HEK293 (cell line): ENCODE measurements at regions not wholly inside any gene's neighbourhood (a gene's known extent, or its start where the extent isn't known, plus 50 kb on each side); places are given as distances from the start of the nearest gene placed in this dataset.

Source experiments
- CTCF ChIA-PET: fragments of 350-600 bp; formaldehyde crosslinking; extraction: SDS; loops from one replicate; lab custom pipeline; 2021; ENCODE audit warnings: antibody characterized with exemption; lab: Yijun Ruan, JAX
- POLR2A ChIA-PET: fragments of 300-600 bp; formaldehyde crosslinking; extraction: SDS; loops from one replicate; lab custom pipeline; 2020; ENCODE audit warnings: antibody characterized with exemption, inconsistent platforms; lab: Yijun Ruan, JAX
- H3K27ac ChIP-seq: fragments of 200-500 bp; sonication (Bioruptor generic); 2 replicates; pipeline ENCODE4 v1.5.1; 2014; ENCODE audit warnings: low read depth, low read length, control low read depth, inconsistent platforms; ENCODE audit errors: extremely low read depth
- H3K36me3 ChIP-seq, 2 experiments: fragments of 200-500 bp in 1 of 2; sonication (Bioruptor generic) in 1 of 2; 1 replicate in 1 of 2; 2 replicates in 1 of 2; pipeline ENCODE4 v1.5.1; 2014 to 2017; ENCODE audit warnings: inconsistent platforms in 2 of 2, low read length in 2 of 2; ENCODE audit not compliant: control insufficient read depth in 2 of 2, insufficient read depth in 1 of 2
- H3K4me1 ChIP-seq: fragments of 200-500 bp; sonication (Bioruptor generic); 2 replicates; pipeline ENCODE4 v1.5.1; 2014; ENCODE audit warnings: mild to moderate bottlenecking, low read length, inconsistent platforms; ENCODE audit not compliant: control insufficient read depth, insufficient read depth
- H3K4me3 ChIP-seq: 2 replicates; pipeline ENCODE4 v1.5.1; 2011; ENCODE audit warnings: low read depth, mild to moderate bottlenecking, control low read depth, low read length, moderate library complexity
- H3K9me3 ChIP-seq: fragments of 200-500 bp; sonication (Bioruptor generic); 2 replicates; pipeline ENCODE4 v1.5.1; 2014; ENCODE audit warnings: low read depth, low read length, inconsistent platforms; ENCODE audit not compliant: control insufficient read depth, insufficient read depth
- HOXC10 ChIP-seq: sonication (generic); formaldehyde crosslinking; IDR thresholded peaks from 2 replicates; pipeline ENCODE4 v1.8.1; 2023; ENCODE audit warnings: mild to moderate bottlenecking, missing genetic modification reagents
- KLF7 ChIP-seq: fragments of 450-650 bp; formaldehyde crosslinking; IDR thresholded peaks from 2 replicates; pipeline ENCODE4 v1.5.1; 2016; ENCODE audit warnings: missing biosample characterization, missing genetic modification characterization, borderline replicate concordance
- KLF9 ChIP-seq: fragments of 450-650 bp; formaldehyde crosslinking; IDR thresholded peaks from 2 replicates; pipeline ENCODE4 v1.5.1; 2016; ENCODE audit warnings: missing biosample characterization, missing genetic modification characterization, low read depth
- MZF1 ChIP-seq: fragments of 450-650 bp; formaldehyde crosslinking; IDR thresholded peaks from 2 replicates; pipeline ENCODE4 v1.5.1; 2017; ENCODE audit warnings: missing biosample characterization, missing genetic modification characterization, borderline replicate concordance
- PRDM1 ChIP-seq: fragments of 450-650 bp; formaldehyde crosslinking; IDR thresholded peaks from 2 replicates; pipeline ENCODE4; 2016; ENCODE audit warnings: missing biosample characterization, missing genetic modification characterization
- ZBTB8A ChIP-seq: fragments of 450-650 bp; formaldehyde crosslinking; IDR thresholded peaks from 2 replicates; pipeline ENCODE4 v1.5.1; 2016; ENCODE audit warnings: missing biosample characterization, missing genetic modification characterization
- ZIC2 ChIP-seq: fragments of 450-650 bp; formaldehyde crosslinking; IDR thresholded peaks from 2 replicates; pipeline ENCODE4 v1.5.1; 2016; ENCODE audit warnings: missing biosample characterization, missing genetic modification characterization
- ZNF112 ChIP-seq: fragments of 450-650 bp; formaldehyde crosslinking; IDR thresholded peaks from 2 replicates; pipeline ENCODE4 v1.5.0; 2017; ENCODE audit warnings: missing biosample characterization, missing genetic modification characterization
- ZNF202 ChIP-seq: fragments of 450-650 bp; formaldehyde crosslinking; IDR thresholded peaks from 2 replicates; pipeline ENCODE4 v1.5.1; 2016; ENCODE audit warnings: missing biosample characterization, missing genetic modification characterization, borderline replicate concordance
- ZNF214 ChIP-seq: fragments of 450-650 bp; formaldehyde crosslinking; IDR thresholded peaks from 2 replicates; pipeline ENCODE4 v1.5.1; 2017; ENCODE audit warnings: missing biosample characterization, mild to moderate bottlenecking, missing genetic modification characterization, borderline replicate concordance
- ZNF366 ChIP-seq: fragments of 450-650 bp; formaldehyde crosslinking; conservative IDR thresholded peaks from 2 replicates; pipeline ENCODE4 v1.5.1; 2016; ENCODE audit warnings: missing biosample characterization, missing genetic modification characterization
- ZNF37A ChIP-seq: fragments of 450-650 bp; IDR thresholded peaks from 2 replicates; pipeline ENCODE4 v1.5.1; 2018; ENCODE audit warnings: missing biosample characterization, missing genetic modification characterization
- ZNF416 ChIP-seq: fragments of 450-650 bp; formaldehyde crosslinking; IDR thresholded peaks from 2 replicates; pipeline ENCODE4 v1.5.1; 2016; ENCODE audit warnings: missing biosample characterization, missing genetic modification characterization
- ZNF560 ChIP-seq: fragments of 450-650 bp; formaldehyde crosslinking; IDR thresholded peaks from 2 replicates; pipeline ENCODE4 v1.5.1; 2017; ENCODE audit warnings: missing biosample characterization, missing genetic modification characterization, borderline replicate concordance
- ZNF626 ChIP-seq: fragments of 450-650 bp; sonication (Bioruptor Pico); formaldehyde crosslinking; IDR thresholded peaks from 2 replicates; pipeline ENCODE4 v1.5.1; 2018; ENCODE audit warnings: missing biosample characterization, missing genetic modification characterization, inconsistent platforms
- ZNF654 ChIP-seq: fragments of 450-650 bp; formaldehyde crosslinking; IDR thresholded peaks from 2 replicates; pipeline ENCODE4 v1.5.1; 2016; ENCODE audit warnings: low read depth, missing biosample characterization, missing genetic modification characterization
- ZXDB ChIP-seq: fragments of 450-650 bp; formaldehyde crosslinking; IDR thresholded peaks from 2 replicates; pipeline ENCODE4 v1.5.1; 2016; ENCODE audit warnings: missing biosample characterization, missing genetic modification characterization
- TF ChIP-seq, protein P1 (sequence below): fragments of 450-650 bp; formaldehyde crosslinking; IDR thresholded peaks from 2 replicates; pipeline ENCODE4 v1.5.1; 2017; ENCODE audit warnings: missing biosample characterization, missing genetic modification characterization
- TF ChIP-seq, protein P2 (sequence below): fragments of 450-650 bp; formaldehyde crosslinking; IDR thresholded peaks from 2 replicates; pipeline ENCODE4 v1.5.1; 2016; ENCODE audit warnings: missing biosample characterization, missing genetic modification characterization
- TF ChIP-seq, protein P3 (sequence below): fragments of 450-650 bp; IDR thresholded peaks from 2 replicates; pipeline ENCODE4 v1.5.1; 2018; ENCODE audit warnings: missing biosample characterization, missing genetic modification characterization
- TF ChIP-seq, protein P4 (sequence below): fragments of 450-650 bp; formaldehyde crosslinking; IDR thresholded peaks from 2 replicates; pipeline ENCODE4 v1.5.1; 2017; ENCODE audit warnings: missing biosample characterization, missing genetic modification characterization

DNA sequence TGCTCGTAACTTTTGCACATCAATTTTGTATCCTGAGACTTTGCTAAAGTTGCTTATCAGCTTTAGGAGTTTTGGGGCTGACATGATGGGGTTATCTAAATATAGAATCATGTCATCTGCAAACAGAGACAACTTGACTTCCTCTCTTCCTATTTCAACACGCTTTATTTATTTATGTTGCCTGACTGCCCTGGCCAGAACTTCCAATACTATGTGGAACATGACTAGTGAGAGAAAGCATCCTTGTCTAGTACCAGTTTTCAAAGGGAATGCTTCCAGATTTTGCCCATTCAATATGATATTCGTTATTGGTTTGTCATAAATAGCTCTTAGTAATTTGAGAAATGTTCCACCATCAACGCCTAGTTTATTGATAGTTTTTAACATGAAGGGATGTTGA lies 65.4 kb upstream of the CDH12 start (continued):
- TF ChIP-seq ZXDB (tag by site-specific recombination): no peak
- TF ChIP-seq KLF9: no peak
- TF ChIP-seq, protein P1, sequence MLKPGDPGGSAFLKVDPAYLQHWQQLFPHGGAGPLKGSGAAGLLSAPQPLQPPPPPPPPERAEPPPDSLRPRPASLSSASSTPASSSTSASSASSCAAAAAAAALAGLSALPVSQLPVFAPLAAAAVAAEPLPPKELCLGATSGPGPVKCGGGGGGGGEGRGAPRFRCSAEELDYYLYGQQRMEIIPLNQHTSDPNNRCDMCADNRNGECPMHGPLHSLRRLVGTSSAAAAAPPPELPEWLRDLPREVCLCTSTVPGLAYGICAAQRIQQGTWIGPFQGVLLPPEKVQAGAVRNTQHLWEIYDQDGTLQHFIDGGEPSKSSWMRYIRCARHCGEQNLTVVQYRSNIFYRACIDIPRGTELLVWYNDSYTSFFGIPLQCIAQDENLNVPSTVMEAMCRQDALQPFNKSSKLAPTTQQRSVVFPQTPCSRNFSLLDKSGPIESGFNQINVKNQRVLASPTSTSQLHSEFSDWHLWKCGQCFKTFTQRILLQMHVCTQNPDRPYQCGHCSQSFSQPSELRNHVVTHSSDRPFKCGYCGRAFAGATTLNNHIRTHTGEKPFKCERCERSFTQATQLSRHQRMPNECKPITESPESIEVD (tag by site-specific recombination): no peak
- TF ChIP-seq, protein P2, sequence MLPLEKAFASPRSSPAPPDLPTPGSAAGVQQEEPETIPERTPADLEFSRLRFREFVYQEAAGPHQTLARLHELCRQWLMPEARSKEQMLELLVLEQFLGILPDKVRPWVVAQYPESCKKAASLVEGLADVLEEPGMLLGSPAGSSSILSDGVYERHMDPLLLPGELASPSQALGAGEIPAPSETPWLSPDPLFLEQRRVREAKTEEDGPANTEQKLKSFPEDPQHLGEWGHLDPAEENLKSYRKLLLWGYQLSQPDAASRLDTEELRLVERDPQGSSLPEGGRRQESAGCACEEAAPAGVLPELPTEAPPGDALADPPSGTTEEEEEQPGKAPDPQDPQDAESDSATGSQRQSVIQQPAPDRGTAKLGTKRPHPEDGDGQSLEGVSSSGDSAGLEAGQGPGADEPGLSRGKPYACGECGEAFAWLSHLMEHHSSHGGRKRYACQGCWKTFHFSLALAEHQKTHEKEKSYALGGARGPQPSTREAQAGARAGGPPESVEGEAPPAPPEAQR (tag by site-specific recombination): no peak
- TF ChIP-seq ZNF654 (tag by site-specific recombination): no peak
- TF ChIP-seq, protein P3, sequence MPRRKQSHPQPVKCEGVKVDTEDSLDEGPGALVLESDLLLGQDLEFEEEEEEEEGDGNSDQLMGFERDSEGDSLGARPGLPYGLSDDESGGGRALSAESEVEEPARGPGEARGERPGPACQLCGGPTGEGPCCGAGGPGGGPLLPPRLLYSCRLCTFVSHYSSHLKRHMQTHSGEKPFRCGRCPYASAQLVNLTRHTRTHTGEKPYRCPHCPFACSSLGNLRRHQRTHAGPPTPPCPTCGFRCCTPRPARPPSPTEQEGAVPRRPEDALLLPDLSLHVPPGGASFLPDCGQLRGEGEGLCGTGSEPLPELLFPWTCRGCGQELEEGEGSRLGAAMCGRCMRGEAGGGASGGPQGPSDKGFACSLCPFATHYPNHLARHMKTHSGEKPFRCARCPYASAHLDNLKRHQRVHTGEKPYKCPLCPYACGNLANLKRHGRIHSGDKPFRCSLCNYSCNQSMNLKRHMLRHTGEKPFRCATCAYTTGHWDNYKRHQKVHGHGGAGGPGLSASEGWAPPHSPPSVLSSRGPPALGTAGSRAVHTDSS: no peak

DNA sequence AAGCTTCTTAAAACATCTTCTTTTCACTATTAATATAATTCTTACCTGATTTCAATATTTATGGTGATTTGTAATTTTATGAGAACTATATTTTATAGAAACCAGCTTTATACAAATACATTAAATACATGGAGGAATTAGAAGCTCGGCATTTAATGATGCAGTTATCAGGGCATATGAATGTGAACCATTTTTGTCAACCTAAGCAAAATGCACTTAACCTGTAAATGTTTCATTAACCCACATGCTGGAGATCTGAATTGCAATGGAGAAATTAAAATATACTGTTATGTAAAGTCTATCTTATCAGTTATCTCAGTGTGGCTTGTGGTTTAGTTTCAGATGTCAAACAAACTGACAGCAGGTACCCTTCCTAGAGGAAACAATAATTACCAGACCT lies 63.2 kb upstream of the CDH12 start:
- Histone ChIP-seq H3K27ac (no peak overlapping the region), H3K36me3 (no peaks in the 10 kb centered on the region), H3K4me3 (no peak overlapping the region), H3K9me3 (no peaks in the 10 kb centered on the region)
- CTCF ChIA-PET: interaction anchor here (0.6 to 0.7 kb wide), 2 partner anchors 8 to 123 kb away, joined by 3 read pairs; no protein-coding TSS in a partner anchor
- TF ChIP-seq ZNF560 (tag by site-specific recombination): no peak
- TF ChIP-seq, all 188 proteins: peak for 0
- POLR2A ChIA-PET: no interaction called here
- H3K4me1 ChIP-seq: no peaks in the 10 kb centered on the region

DNA sequence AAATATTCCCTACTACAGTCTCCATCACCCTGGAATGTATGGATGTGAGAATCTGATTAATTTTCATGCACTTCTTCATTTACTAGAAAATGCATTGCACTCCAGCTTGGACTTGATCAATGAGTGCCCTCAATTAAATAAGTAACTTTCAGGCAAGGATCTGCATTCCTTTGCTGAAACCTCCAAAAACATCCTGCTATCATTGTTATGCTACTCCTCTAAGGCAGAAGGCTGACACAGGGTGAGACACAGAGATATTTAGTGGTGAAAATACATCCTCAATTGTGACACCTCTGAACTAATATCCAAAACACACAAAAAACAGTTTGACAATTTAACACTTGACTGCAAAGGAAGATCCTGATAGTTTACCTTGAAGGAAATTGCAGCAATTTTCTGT lies 57.9 kb upstream of the CDH12 start:
- POLR2A ChIA-PET: no interaction called here
- TF ChIP-seq ZNF416 (tag by site-specific recombination) (no peak), PRDM1 (tag by site-specific recombination) (no peak), ZNF202 (tag by site-specific recombination) (no peak), ZIC2 (tag by site-specific recombination) (no peak), ZNF214 (no peak), ZNF37A (tag by site-specific recombination) (no peak), HOXC10 (CRISPR knock-in tag) (no peak), ZNF366 (tag by site-specific recombination) (no peak), MZF1 (tag by site-specific recombination) (no peak), ZNF626 (tag by site-specific recombination) (no peak), ZBTB8A (tag by site-specific recombination) (no peak), ZNF112 (tag by site-specific recombination) (no peak), KLF7 (tag by site-specific recombination) (no peak)
- TF ChIP-seq, protein P4, sequence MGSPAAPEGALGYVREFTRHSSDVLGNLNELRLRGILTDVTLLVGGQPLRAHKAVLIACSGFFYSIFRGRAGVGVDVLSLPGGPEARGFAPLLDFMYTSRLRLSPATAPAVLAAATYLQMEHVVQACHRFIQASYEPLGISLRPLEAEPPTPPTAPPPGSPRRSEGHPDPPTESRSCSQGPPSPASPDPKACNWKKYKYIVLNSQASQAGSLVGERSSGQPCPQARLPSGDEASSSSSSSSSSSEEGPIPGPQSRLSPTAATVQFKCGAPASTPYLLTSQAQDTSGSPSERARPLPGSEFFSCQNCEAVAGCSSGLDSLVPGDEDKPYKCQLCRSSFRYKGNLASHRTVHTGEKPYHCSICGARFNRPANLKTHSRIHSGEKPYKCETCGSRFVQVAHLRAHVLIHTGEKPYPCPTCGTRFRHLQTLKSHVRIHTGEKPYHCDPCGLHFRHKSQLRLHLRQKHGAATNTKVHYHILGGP (tag by site-specific recombination): no peak
- Histone ChIP-seq H3K36me3 (no peaks in the 10 kb centered on the region), H3K4me1 (no peaks in the 10 kb centered on the region), H3K27ac (no peak overlapping the region), H3K4me3 (no peak overlapping the region), H3K9me3 (no peaks in the 10 kb centered on the region)
- CTCF ChIA-PET: no interaction called here
